Tibial nerve (tissue), 3 donors: ENCODE measurements at regions not wholly inside any gene's neighbourhood (a gene's known extent, or its start where the extent isn't known, plus 50 kb on each side); places are given as distances from the start of the nearest gene placed in this dataset.

Source experiments
- POLR2A ChIP-seq, 2 donors: fragments of 450-650 bp; IDR thresholded peaks; one replicate each; pipeline ENCODE4 v1.6.1; 2017; ENCODE audit warnings: antibody characterized with exemption in 2 of 2, mild to moderate bottlenecking in 2 of 2, moderate library complexity in 2 of 2
- TF ChIP-seq, protein P1 (sequence below), 5 experiments: fragments of 200-600 bp in 3 of 5; fragments of 450-650 bp in 2 of 5; sonication (generic) in 3 of 5; IDR thresholded peaks; one replicate each; pipeline ENCODE4 v1.5.1; 2016 to 2019; ENCODE audit warnings: antibody characterized with exemption in 5 of 5, mild to moderate bottlenecking in 3 of 5, moderate library complexity in 2 of 5

DNA sequence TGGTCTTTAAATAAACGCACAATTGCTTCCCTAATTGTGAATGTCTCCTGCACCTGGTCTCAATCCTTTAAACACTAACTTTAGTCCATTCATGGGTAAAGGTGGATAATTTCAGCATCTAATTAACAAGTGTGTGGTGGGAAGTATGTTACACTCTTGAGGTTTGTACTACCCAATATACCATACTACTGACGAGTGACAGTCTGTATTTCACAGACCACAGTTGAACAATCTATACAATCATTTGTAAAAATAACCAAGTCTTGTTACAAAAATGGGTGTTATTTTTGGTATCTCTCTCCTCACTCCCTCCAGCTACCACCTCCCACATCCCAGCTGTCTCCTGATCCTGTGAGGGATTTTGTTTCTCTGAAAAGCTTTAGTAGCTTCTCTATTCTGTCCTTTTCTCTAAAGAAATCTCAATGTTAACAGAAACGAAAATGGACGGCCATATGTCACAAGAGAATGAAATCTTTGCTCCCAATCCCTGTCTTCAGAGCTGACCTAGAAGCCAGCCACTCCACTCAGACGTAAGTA, 62.3 kb upstream of the ZNF366 start:
- no peak for TF ChIP-seq POLR2A (IDR thresholded peaks at IDR 0.05)
- TF ChIP-seq, protein P1, sequence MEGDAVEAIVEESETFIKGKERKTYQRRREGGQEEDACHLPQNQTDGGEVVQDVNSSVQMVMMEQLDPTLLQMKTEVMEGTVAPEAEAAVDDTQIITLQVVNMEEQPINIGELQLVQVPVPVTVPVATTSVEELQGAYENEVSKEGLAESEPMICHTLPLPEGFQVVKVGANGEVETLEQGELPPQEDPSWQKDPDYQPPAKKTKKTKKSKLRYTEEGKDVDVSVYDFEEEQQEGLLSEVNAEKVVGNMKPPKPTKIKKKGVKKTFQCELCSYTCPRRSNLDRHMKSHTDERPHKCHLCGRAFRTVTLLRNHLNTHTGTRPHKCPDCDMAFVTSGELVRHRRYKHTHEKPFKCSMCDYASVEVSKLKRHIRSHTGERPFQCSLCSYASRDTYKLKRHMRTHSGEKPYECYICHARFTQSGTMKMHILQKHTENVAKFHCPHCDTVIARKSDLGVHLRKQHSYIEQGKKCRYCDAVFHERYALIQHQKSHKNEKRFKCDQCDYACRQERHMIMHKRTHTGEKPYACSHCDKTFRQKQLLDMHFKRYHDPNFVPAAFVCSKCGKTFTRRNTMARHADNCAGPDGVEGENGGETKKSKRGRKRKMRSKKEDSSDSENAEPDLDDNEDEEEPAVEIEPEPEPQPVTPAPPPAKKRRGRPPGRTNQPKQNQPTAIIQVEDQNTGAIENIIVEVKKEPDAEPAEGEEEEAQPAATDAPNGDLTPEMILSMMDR (IDR thresholded peaks at IDR 0.05): no peak
